ENCODE measurements at regions not wholly inside any gene's neighbourhood (a gene's known extent, or its start where the extent isn't known, plus 50 kb on each side); places are given as distances from the start of the nearest gene placed in this dataset.

DNA sequence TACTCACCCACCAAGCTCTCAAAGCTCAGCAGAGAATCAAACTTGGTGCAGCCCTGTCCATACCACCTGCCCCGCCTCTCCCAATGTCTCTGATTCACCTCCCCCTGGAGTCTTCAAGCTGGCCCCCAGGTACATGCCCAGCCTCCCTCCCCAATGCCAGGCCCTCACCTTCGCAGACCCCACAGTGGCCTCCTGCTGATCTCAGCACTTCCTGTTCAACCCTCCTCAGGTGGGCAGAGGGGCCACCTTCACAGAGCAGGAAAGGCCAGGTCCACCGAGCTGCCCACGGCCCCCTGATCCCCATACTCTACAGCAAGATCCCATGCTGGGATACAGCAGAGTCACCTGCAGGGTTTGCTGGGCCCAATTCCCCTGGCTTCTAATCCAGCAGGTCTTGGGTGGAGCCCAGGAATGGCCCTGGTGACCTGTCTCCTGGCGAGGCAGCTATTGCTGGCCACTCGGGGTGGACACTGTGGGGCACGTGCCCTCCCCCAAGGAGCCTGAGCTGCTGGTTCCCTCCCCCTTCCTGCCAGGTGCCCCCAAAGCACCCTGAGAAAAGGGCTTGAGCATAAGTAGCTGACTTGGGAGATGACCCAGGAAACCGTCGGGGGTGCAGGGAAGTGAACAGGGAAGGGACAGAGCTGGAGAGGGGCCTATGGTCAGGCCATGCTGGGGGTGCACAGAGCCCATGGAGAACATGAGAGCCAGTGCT is 150.7 kb downstream of the BRD1 start:
- DNase-seq (ENCODE audit: low read depth), result no peak
- Histone ChIP-seq H3K4me3 (ENCODE audit: low read depth, low read length) (no peak overlapping the region), H3K27me3 (ENCODE audit: control insufficient read depth, insufficient read depth, low read length) (no peaks in the 10 kb centered on the region), H3K36me3 (ENCODE audit: control insufficient read depth, insufficient read depth, low read length) (no peaks in the 10 kb centered on the region)
- TF ChIP-seq, protein P1, sequence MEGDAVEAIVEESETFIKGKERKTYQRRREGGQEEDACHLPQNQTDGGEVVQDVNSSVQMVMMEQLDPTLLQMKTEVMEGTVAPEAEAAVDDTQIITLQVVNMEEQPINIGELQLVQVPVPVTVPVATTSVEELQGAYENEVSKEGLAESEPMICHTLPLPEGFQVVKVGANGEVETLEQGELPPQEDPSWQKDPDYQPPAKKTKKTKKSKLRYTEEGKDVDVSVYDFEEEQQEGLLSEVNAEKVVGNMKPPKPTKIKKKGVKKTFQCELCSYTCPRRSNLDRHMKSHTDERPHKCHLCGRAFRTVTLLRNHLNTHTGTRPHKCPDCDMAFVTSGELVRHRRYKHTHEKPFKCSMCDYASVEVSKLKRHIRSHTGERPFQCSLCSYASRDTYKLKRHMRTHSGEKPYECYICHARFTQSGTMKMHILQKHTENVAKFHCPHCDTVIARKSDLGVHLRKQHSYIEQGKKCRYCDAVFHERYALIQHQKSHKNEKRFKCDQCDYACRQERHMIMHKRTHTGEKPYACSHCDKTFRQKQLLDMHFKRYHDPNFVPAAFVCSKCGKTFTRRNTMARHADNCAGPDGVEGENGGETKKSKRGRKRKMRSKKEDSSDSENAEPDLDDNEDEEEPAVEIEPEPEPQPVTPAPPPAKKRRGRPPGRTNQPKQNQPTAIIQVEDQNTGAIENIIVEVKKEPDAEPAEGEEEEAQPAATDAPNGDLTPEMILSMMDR (IDR thresholded peaks at IDR 0.05; ENCODE audit: insufficient read depth, low read depth, low read length), result no peak
- ChIA-PET CTCF (no interaction called here), POLR2A (no interaction called here)

DNA sequence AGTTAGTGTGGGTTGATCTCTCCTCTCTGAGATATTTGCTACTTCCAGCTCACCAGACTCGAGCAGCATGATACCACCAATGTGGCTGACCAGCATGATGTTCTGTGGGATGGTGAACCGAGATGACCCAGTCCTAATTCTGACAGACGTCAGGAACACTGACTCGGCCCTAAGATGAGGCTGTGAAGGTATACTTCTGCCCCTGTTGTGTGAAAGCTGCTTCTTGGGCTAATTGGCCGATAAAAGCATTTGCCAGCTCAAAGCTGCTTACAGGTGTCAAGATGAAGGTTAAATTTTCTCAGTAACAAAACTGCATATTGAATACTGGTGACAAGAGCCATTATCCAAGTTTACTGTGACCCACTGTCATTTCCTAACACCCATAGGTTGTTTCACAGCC is 151.4 kb downstream of the BRD1 start:
- ChIA-PET CTCF (no interaction called here), POLR2A (no interaction called here)
- no peak overlapping the region for H3K4me3 ChIP-seq (ENCODE audit: low read depth, low read length)
- peaks cover 1% of the 10 kb centered on the region for H3K27me3 ChIP-seq (ENCODE audit: control insufficient read depth, insufficient read depth, low read length)
- no peaks in the 10 kb centered on the region for H3K36me3 ChIP-seq (ENCODE audit: control insufficient read depth, insufficient read depth, low read length)
- TF ChIP-seq, protein P1 (IDR thresholded peaks at IDR 0.05; ENCODE audit: insufficient read depth, low read depth, low read length), result no peak
- DNase-seq (ENCODE audit: low read depth), result no peak

DNA sequence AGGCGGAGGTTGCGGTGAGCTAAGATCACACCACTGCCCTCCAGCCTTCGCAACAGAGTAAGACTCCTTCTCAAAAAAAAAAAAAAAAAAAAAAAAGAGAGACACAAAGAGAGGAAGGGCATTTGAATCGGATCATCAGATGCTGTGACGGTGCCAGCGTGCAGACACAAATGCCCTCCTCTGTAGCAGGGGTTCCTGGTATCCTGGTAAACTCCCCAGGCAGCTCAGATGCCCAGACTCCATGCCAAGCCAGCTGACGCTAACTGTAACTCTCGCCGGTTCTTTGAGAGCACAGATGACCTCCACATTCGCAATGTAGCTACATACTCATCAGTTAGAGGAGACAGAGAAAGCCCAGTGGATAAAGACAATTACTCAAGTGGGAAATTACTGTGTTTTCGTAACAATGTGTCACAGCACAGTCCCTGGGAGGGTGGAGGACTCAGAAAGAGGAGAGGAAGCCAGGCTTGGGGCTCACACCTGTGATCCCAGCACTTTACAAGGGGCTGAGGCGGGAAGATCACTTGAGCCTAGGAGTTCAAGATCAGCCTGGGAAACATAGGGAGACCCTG is 153.1 kb downstream of the BRD1 start:
- no peak for DNase-seq (ENCODE audit: low read depth)
- POLR2A ChIA-PET, result no interaction called here
- Histone ChIP-seq H3K36me3 (ENCODE audit: control insufficient read depth, insufficient read depth, low read length) (no peaks in the 10 kb centered on the region), H3K27me3 (ENCODE audit: control insufficient read depth, insufficient read depth, low read length) (peaks cover 5% of the 10 kb centered on the region), H3K4me3 (ENCODE audit: low read depth, low read length) (no peak overlapping the region)
- TF ChIP-seq, protein P1 (IDR thresholded peaks at IDR 0.05; ENCODE audit: insufficient read depth, low read depth, low read length), result no peak
- CTCF ChIA-PET, result no interaction called here

DNA sequence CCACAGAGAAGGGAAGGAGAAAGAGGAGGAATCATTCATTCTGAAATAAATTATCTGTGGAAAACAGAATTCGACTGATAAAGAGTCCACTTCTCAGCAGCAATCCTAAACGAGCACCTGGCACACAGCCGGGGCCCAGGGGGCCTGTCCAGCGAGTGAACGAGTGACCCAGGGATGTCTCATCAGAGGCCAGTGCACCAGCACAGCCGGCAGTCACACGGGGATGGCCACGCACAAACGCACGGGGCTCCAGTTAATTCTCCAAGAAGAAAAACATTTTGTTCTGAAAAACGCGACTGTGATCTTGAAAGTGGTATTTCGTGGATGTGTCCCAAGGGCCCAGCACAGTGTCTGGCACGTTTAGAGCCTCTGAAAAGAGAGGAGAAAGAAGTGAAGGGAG is 154.6 kb downstream of the BRD1 start:
- CTCF ChIA-PET, result no interaction called here
- POLR2A ChIA-PET, result no interaction called here
- no peaks in the 10 kb centered on the region for H3K36me3 ChIP-seq (ENCODE audit: control insufficient read depth, insufficient read depth, low read length)
- no peak overlapping the region for H3K4me3 ChIP-seq (ENCODE audit: low read depth, low read length)
- TF ChIP-seq, protein P1 (IDR thresholded peaks at IDR 0.05; ENCODE audit: insufficient read depth, low read depth, low read length), result no peak
- DNase-seq (ENCODE audit: low read depth), result no peak
- peaks cover 5% of the 10 kb centered on the region for H3K27me3 ChIP-seq (ENCODE audit: control insufficient read depth, insufficient read depth, low read length)

DNA sequence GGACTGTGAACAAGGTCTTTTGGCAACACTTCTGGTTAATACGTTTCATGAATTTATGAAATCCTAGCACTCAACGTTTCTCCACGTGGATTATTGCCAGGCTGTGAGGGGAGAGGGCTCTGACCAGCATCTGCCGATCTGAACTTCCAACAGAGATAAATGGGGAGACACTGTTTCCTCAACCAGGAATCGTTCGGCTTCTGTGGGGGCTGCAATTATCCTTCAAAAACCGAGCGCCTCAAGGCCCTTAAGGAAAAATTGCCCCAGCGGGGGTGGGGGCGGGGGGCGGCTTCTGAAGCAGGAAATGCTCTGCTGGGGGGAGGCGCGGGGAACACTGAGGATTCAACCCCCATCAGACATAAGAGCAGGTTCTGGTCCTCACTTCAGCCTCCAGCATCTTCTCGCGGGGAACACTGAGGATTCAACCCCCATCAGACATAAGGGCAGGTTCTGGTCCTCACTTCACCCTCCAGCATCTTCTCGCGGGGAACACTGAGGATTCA is 155.6 kb downstream of the BRD1 start:
- CTCF ChIA-PET, result no interaction called here
- no peaks in the 10 kb centered on the region for H3K36me3 ChIP-seq (ENCODE audit: control insufficient read depth, insufficient read depth, low read length)
- no peak for DNase-seq (ENCODE audit: low read depth)
- H3K4me3 ChIP-seq (ENCODE audit: low read depth, low read length), result no peak overlapping the region
- TF ChIP-seq, protein P1 (IDR thresholded peaks at IDR 0.05; ENCODE audit: insufficient read depth, low read depth, low read length), result no peak
- peaks cover 5% of the 10 kb centered on the region for H3K27me3 ChIP-seq (ENCODE audit: control insufficient read depth, insufficient read depth, low read length)
- POLR2A ChIA-PET, result no interaction called here

Measured in BJ (cell line).